HuH-7.5 (cell line): ENCODE measurements at regions not wholly inside any gene's neighbourhood (a gene's known extent, or its start where the extent isn't known, plus 50 kb on each side); places are given as distances from the start of the nearest gene placed in this dataset.
"Not testable (repeated sequence)": the region's sequence is repeated elsewhere in the genome, so short reads cannot be mapped to it uniquely, and the experiment has no call there.

Experiments
- DNase-seq: peaks from one replicate; pipeline ENCODE4 v3.0.0; 2011; ENCODE audit warnings: low spot score

DNA sequence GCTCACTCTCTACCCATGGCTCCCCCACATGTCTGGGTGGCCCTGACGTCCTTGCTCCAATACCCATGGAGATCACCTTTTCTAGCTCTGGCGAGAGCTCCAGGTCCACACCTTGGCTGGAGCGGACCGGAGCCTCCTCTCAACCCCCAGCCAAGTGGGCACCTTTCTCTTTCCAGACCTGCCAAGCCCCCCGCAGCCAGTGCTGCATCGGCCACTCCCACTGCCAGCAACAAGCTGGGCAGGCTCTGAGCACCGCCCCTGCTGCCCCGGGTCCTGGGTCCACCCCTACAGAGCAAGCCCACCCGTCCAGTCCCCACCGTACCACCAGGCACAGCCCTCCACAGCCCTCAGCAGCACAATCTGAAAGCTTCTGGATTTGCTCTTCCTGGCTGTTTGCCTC, 98.2 kb upstream of the C14orf180 start:
- DNase-seq = no peak

DNA sequence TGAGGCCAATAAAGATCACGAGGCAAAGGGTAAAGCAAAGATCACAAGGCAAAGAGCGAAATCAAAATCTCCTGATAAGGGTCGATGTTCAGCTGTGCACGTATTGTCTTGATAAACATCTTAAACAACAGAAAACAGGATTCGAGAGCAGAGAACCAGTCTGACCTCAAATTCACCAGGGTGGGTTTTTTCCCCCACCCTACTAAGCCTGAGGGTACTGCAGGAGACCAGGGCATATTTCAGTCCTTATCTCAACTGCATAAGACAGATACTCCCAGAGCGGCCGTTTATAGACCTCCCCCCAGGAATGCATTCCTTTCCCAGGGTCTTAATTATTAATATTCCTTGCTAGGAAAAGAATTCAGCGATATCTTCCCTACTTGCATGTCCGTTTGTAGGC, 97.5 kb upstream of the C14orf180 start:
- DNase-seq = not testable (repeated sequence)

DNA sequence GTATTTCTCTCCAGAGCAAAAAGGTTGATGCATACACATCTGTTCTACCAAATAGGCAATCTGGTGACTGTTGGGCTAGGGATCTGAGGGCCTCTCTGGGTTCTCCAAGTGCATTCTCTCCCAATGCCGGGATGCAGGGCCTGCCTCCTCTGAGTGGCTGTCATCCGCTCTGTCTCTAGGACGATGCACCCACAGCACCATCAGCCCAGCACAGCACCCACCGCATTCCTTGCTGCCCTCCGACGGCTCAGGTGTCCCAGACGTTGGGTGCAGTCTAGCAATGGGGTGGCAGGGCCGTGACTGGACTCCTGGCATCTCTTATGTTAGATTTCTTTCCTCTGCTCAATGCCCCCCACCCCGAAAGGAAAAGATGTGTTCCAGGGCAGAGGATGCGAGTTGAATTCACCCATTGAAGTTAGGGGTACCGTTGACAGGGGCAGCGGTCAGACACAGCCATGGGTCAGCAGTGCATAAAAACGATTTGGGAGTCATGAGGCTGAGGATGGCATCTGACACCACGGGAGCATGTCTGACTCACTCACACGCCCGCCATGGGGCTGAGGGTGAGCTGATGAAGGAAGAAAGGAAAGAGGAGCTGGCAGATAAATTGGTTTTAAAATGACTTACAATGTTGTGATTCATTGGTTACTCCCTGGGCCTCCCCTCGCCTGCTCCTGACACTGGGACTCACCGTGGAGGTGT, 93.2 kb upstream of the C14orf180 start:
- DNase-seq = no peak

DNA sequence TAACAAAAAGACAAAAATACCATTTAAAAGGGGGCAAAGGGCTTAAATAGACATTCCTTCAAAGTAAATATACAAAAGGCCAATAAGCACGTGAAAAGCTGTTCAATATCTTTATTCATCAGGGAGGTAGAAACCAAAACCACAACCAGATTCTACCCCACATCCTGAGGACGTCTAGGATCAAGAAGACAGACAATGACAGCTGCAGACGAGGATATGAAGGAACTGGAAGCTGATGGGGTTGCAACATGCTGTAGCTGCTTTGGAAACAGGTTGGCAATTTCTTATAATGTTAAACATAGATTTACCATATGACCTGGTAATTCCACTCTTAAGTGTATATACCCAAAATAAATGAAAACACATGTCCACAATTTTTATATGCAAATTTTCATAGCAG, 85.1 kb upstream of the C14orf180 start:
- DNase-seq = no peak

DNA sequence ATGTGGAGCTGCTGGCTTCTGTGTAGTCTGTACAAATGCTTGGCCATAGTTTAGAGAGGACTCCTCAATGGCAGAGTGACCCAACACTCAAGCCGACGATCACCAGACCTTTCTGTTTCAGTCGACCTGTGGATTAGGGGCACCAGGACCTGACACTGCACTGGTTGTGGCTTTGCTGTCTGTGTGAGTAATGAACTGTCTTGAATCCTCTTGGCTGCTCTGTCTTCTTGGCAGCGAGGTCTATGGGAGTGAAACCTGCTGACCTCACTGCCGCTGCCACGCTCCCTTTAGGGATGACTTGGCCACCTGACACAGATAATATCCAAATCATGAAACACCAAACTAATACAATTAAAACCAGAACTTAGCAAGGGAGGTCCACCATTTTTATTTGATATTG, 83.5 kb upstream of the C14orf180 start:
- no peak for DNase-seq

DNA sequence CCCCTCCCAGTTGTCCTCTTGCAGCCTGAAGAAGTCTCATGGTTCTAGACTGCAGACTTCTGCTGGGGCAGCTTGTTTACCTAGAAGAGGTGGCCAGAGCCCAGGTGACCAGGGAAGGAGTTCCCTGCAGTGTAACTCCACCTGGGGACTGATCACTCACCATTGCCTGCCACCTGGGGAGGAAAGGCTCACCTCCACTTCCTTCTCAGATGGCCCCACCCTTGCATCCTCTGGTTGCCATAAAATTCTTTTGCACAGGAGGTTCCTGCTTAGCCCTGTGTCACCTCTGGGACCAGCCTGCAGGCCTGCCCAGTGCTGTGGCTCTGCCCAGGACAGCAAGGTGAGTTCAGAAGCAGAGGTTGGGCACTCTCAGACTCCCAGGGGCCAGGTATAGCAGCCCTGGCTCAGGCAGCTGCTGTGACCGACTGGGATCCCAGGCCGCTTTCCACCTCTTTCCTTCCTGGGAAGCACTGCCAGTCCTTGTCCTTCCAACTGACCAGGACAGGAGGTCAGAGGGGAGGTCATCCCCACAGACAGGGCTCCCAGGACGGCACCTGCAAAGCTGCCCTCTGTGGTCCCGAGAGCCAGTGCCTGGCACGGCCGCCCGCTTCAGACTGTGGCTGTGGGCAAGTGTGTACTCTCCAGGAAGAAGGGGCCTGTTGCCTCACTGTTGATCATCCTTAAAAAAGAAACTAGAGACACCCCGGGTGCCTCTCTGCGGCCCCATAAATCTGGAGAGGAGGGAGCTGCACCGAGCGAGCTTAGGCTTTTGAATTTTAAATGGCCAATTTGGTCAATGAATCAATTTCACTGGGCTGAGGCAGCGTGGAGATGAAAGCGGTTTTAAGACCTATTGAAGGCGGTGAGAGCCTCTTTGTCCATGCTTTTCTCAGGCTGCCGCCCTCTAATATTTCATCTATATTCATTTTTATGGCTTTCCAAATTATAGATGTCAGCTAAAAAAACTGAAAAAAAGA, 79.5 kb upstream of the C14orf180 start:
- no peak for DNase-seq

DNA sequence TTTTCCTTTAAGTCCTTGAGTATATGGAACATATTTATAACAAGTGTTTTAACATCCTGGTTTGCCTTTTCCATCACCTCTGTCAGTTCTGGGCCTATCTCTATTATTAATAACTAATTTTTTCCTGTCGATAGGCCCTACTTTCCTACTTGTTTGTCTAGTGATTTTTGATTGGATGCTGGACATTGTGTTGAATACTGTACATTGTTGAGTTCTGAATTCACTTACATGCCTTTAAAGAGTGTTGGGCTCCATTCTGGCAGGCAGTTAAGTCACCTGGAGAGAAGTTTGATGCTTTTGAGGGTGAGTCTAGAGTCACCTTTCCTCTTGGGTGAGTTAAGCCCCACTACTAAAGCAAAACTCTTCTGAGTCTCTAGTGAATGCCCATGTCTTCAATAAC, 77.5 kb upstream of the C14orf180 start:
- no peak for DNase-seq

DNA sequence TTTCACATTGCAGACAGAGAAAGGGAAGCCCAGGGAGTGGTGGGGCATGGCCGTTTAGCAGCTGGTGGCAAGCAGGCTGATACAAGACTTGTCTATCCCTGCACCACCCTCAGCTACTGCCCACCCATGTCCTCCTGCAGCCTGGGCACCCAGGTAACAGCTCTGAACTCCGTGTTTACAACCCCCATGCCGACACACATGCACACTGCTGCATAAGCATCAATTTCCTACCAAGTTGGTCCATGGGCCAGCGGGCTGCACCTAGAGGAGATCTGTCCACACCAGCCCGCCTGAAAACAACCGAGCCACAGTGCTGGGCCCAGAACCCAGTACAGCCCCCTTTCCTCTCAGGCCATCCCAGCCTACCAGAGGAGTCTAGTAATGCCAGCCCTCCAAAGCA, 75.9 kb upstream of the C14orf180 start:
- DNase-seq = no peak

DNA sequence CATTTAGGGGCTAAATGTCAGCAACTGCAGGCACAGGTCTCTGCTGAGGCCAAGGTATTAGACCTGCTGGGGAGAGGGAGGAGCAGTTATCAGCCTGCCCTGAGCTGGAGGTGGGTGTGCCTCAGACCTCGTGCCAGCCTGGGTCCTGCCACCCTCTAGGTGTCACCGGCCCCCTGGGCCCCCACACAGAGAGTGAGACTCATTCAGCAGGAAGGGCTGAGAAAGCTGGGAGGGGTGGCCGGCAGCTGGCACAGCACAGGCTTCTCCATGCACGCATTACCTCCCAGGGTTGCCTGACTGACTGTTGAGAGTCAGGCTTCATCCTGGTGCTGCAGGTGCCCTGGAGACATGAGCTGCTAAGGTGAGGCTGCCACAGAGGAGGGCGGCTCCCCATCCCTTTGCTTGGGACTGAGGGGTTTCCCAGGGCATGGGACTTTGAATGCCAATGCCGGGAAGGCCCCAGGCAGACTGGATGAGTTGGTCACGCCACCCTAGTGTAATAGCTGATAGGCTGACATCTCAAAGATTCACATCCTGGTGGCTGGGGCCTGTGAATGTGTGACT, 75.3 kb upstream of the C14orf180 start:
- no peak for DNase-seq

DNA sequence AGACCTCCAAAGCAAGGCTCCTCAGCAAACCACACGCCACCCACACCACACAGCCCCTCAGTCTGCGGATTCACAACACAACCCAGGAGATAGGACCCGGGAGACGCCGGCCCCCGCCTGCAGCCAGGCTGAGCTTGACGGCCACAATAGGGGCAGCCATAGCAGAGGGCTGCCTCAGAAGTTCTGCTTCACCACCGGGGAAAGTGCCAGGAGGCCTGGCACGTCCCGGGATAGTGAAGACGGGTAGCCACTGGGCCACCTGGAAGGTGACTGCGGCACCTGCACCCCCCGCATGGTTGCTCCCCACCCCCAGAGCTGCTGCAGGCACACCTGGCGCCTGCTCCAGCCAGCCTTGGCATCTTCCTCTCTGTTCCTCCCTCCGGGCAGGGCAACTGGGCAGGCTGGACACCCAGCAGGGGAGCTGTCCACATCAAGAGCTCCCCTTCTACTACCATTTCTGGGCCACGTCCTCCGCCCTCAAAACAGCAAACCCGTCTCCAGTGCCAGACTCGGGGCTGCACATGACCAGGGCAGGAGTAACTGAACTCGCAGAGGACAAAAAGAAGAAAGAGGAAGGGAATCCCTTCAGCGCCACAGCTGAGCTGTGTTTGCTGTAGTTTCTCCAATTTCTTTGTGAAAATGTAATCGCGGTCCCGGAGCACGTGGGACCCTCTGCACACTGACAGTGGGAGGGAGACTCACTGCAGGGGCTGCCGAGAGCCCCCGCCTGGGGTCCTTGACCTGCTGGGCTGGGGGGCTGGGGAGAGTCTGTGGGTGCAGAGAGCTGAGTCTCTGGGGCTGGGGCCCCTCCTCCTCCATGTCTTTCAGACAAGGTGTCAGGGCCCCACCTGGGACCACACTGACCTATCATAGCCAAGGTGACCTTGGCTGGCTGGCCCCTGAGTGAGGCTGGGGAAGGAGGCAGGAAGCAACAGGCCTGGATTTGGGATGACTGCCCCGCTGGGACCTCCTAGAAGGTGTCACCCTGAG, 74.2 kb upstream of the C14orf180 start:
- no peak for DNase-seq

DNA sequence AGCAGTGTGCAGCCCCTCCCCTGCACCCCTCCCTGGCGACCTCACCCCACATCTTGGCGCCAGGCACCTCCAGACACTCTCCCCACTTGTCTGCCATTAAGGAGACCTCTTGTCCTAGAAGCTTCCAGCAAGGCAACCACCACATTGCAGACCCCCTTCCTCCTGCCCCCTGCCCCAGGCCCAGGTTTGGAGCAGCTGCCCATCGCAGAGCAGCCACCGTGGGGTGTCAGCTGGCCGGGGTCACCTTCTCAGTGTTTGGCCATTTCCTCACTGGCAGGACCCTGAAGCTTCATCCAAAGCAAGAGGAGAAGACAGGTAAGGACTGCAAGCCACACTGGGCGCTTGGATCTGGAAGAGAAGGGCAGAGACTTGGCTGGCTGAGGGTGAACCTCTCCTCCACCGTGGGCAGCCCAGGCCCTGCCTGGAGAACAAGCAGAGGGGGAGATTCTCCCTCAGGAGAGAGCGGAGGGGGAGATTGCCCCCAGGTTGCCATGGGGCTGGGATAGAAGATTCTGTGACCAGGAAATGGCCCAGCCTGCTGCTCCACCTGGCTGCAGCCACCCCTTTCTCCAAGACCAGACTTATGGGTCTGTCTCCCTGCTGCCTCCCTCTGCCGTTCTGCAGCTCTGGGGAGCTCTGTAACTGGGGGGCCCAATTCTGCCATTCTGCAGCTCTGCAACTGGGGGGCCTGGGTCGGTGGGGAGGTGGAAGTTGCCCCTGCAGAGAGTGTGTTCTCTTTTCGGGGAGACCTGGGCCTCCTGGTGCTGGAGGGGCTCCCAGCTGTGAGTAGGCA, 72.9 kb upstream of the C14orf180 start:
- no peak for DNase-seq

DNA sequence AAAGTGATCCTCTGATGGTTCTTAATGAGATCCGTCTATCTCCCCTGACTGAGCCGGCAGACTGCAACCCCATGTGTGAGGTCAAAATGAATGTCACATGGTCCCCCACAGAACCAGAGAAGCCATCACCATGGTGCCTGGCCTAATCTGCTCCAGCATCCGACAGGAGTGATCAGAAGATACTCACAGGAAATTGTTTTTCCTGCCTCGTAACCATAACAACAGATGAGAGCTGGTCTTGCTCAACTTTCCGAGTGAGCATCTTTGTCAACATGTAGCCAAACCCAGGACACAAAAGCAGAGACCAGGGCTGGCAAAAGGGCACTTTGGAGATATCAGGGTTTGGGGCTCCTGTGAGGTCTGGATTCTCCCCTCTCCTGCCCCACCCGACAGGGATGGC, 72.1 kb upstream of the C14orf180 start:
- DNase-seq = no peak

DNA sequence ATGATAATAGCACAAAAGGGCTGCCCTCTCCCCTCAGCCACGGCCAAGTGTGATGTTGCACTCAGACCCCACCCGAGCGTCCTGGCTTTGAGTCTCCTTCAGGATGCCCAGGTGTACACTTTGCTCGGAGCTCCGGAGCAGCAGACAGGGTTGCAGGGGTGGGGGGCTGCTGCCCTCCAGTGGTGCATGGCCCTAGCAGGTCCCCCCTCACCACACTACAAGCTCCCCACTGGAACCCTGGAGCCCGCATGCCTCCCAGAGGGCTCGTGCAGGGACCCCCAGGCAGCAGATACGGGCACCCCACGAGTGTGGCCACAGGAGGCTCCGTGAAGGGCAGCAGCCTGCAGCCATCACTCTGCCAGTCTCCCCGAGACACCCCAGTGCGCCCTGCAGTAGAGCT, 69.9 kb upstream of the C14orf180 start:
- no peak for DNase-seq

DNA sequence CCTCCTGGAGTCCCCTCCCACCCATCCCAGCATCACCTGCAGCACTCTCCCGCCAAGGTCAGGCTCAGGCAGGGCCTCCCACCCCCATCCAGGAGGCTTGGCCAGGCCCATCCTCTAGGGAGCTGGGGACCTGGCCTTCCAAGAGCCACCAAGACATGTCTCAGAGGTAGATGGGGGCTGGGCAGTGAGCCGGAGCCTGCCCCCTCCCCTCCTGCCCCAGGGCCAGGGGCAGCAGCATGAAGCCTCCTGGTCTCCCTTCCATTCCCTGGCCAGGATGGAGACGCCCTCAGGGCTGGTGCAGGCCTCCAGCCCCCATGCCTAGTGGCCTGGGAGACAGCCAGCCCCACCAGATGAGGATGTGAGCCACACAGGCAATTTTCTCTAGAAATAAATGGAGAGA, 69.3 kb upstream of the C14orf180 start:
- no peak for DNase-seq

DNA sequence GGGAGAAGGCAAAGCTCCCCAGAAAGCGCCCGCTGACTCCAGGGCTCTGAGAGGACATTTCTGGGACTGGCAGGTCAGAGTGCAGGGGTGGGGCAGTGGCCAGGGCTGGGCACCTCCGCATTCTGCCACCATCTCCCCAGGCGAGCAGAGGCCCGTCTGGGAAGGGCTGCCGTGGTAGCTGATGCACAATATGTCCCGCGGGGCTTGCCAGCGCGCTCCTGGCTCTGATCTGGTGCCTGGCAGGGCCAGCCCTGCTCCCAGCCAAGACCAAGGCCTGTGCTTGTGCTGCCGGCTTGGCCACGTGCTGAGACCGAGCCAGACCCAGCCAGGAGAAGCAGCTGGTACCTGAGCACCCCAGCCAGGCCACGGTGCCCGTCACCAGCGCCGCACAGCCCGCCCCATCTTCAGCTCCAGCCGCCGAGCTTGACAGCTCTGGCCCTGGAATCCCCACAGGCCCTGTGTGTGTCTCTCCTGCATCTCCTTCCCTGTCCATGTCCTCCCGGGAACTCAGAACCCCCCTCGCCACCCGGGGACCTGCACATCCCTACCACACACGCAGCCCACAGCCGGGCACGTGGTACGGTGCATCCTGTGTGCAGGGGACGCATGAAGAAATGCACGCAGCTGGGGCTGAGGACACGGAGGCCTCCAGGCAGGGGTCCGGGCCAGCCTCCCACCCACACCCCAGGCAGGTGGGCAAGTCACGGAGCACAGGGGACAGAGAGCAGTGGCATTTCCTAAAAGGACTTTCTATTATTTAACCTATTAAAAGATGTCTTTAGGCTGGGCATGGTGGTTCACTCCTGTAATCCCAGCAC, 68.6 kb upstream of the C14orf180 start:
- DNase-seq = no peak

DNA sequence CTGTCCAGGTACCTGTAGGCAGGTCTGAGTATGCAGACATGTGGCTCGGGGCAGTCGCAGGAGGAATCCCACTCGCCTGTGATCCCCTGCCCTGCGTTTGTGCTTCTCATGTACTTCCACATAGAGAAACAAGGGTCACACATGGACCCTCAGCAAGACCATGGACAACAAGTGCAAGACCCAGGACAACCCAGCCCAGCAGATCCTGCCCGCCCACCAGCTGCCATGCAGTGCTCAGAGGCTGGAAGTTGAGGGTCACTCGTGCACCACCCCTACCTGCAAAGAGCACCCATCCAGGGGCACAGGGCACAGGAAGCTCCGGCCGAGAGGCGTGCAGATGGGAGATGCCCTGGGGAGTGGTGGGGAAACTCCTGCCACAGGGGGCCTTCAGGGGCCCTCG, 67.5 kb upstream of the C14orf180 start:
- DNase-seq = no peak

DNA sequence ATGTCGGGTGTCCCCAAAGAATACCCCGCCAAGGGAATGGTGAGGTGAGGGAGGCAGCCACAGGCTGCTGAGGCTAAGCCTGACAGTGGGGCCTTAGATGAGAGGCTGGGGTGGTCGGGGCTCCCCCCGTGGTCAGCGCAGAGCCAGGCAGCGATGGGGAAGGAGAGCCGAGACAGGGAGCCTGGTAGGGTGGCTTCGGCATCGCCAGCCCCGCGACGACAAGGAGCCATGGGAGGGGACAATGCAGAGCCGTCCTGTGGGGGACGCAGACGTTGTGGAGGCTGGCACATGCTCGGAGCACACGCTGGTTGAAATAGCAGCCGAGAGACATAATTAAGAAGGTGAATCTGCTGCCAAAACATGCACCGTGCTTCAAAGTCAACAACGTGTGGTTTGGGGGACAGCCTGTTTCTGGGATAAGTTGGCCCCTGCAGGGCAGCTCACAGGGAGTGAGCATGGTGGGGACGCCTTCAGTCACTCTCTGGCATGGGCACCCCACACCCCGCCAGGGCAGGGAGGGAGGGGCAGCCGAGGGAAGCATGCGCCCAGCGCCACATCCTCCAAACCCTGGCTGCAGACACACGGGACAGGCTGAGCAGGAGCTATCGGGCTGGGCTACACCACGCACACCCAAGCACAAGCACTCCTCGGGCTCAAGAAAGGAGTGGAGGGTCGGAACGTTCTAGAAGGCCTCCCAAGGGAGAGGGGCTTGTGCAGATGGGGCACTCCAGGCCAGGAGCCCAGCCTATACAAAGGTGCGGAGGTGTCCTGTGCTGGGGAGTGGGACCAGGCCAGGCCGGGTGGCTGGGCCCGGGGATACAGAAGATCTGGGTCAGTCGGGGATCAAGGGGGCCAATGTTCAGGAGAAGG, 66.6 kb upstream of the C14orf180 start:
- no peak for DNase-seq

DNA sequence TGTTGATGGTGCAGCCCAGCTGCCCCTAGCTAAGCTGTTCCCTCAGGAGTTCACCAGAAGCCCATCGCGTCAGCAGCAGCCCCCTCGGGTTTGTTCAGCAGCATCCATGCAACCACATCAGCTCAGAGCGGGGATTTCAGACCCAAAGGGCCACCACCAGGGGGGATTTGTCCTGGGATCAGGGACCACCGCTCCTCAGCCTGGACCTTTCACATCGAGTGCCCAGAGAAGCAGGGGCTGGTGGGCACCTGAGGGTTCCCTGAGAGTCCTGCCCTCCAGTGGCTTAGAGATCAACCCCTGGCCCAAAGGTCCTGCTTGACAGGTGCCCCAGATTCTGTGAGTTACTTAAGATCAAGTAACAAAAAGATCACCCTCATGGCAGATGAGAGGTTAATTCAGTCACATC, 65.9 kb upstream of the C14orf180 start:
- no peak for DNase-seq
